ENCODE measurements at regions not wholly inside any gene's neighbourhood (a gene's known extent, or its start where the extent isn't known, plus 50 kb on each side); places are given as distances from the start of the nearest gene placed in this dataset.
A peak's percentile ranks its signal among the peaks of the same experiment; 100 is the strongest.
"Not testable (repeated sequence)": the region's sequence is repeated elsewhere in the genome, so short reads cannot be mapped to it uniquely, and the experiment has no call there.

GRCh38 chr7:55303220-55303619, 61.9 kb upstream of the LANCL2 start:
- no peak for DNase-seq (ENCODE audit: low read depth)

GRCh38 chr7:55304018-55304762, 60.9 kb upstream of the LANCL2 start:
- no peak for DNase-seq (ENCODE audit: low read depth)

- no peak for DNase-seq (ENCODE audit: low read depth)
These were observed 60.0 kb upstream of the LANCL2 start for GRCh38 chr7:55305135-55305534.

GRCh38 chr7:55306331-55306730, 58.8 kb upstream of the LANCL2 start:
- no peak for DNase-seq (ENCODE audit: low read depth)

- DNase-seq (ENCODE audit: low read depth): no peak
These were observed 57.8 kb upstream of the LANCL2 start for GRCh38 chr7:55307123-55307916.

- peak; percentile 14 for DNase-seq (ENCODE audit: low read depth)
These were observed 56.8 kb upstream of the LANCL2 start for GRCh38 chr7:55308186-55308929.

GRCh38 chr7:55309040-55309991, 55.8 kb upstream of the LANCL2 start:
- DNase-seq (ENCODE audit: low read depth): no peak

GRCh38 chr7:55310287-55311025, 54.7 kb upstream of the LANCL2 start:
- DNase-seq (ENCODE audit: low read depth): no peak

GRCh38 chr7:55311892-55312291, 53.2 kb upstream of the LANCL2 start:
- DNase-seq (ENCODE audit: low read depth): not testable (repeated sequence)

- DNase-seq (ENCODE audit: low read depth): not testable (repeated sequence)
These were observed 51.5 kb upstream of the LANCL2 start for GRCh38 chr7:55313671-55314070.

GRCh38 chr7:55314967-55315366, 50.2 kb upstream of the LANCL2 start:
- DNase-seq (ENCODE audit: low read depth): no peak

Data from fibroblast of gingiva (primary cell).